Sigmoid colon (tissue), 3 donors: ENCODE measurements at regions not wholly inside any gene's neighbourhood (a gene's known extent, or its start where the extent isn't known, plus 50 kb on each side); places are given as distances from the start of the nearest gene placed in this dataset.
"Not testable (repeated sequence)": the region's sequence is repeated elsewhere in the genome, so short reads cannot be mapped to it uniquely, and the experiment has no call there.

Experiments used
- POLR2A ChIP-seq, 2 donors: fragments of 450-650 bp; IDR thresholded peaks; one replicate each; pipeline ENCODE4 v1.6.1; 2016; ENCODE audit warnings: antibody characterized with exemption in 2 of 2, mild to moderate bottlenecking in 2 of 2, moderate library complexity in 2 of 2
- TF ChIP-seq, protein P1 (sequence below), 4 experiments: fragments of 450-650 bp in 3 of 4; fragments of 200-600 bp in 1 of 4; IDR thresholded peaks; one replicate each; pipeline ENCODE4 v1.5.1; 2016 to 2019; ENCODE audit warnings: antibody characterized with exemption in 4 of 4, mild to moderate bottlenecking in 3 of 4, moderate library complexity in 2 of 4

- TF ChIP-seq, protein P1, sequence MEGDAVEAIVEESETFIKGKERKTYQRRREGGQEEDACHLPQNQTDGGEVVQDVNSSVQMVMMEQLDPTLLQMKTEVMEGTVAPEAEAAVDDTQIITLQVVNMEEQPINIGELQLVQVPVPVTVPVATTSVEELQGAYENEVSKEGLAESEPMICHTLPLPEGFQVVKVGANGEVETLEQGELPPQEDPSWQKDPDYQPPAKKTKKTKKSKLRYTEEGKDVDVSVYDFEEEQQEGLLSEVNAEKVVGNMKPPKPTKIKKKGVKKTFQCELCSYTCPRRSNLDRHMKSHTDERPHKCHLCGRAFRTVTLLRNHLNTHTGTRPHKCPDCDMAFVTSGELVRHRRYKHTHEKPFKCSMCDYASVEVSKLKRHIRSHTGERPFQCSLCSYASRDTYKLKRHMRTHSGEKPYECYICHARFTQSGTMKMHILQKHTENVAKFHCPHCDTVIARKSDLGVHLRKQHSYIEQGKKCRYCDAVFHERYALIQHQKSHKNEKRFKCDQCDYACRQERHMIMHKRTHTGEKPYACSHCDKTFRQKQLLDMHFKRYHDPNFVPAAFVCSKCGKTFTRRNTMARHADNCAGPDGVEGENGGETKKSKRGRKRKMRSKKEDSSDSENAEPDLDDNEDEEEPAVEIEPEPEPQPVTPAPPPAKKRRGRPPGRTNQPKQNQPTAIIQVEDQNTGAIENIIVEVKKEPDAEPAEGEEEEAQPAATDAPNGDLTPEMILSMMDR (IDR thresholded peaks at IDR 0.05): not testable (repeated sequence)
- not testable (repeated sequence) for TF ChIP-seq POLR2A (IDR thresholded peaks at IDR 0.05)
These were observed 761.3 kb downstream of the PCDH11X start for GRCh38 chrX:92540461-92540860.
